GM13977 (cell line): ENCODE measurements at regions not wholly inside any gene's neighbourhood (a gene's known extent, or its start where the extent isn't known, plus 50 kb on each side); places are given as distances from the start of the nearest gene placed in this dataset.

ENCODE experiments used
- DNase-seq: peaks from one replicate; pipeline ENCODE4 v3.0.0; 2012; ENCODE audit warnings: low spot score
- in situ Hi-C: fragments of 300-500 bp; cut with MboI; formaldehyde crosslinking; loops from one replicate; pipeline ENCODE4 v1.12.0; 2022; ENCODE audit warnings: low sequenced_read_pairs, low pct_unique_long_range_greater_than_20kb, mixed read lengths, inconsistent platforms; ENCODE audit not compliant: unreplicated experiment
- TF ChIP-seq, protein P1 (sequence below): IDR thresholded peaks from 2 replicates; pipeline ENCODE4 v1.5.1; 2012; ENCODE audit warnings: mild to moderate bottlenecking, control low read depth; ENCODE audit not compliant: insufficient read depth; ENCODE audit errors: extremely low read depth, missing control alignments

DNA sequence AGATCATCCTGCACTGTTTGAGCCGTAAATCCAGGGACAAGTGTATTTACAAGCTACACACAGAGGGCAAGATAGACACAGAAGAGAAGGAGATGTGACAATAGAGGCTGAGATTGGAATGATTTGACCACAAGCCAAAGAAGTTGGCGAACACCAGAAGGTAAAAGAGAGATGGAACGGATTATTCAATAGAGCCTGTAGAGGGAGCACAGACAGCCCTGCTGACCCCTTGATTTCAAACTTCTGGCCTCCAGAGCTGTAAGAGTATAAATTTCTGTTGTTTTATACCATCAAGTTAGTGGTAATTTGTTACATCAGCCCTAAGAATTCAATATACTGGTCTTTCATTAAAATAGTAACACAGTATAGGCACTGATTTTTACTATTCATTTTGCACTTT is 447.8 kb downstream of the FAT4 start:
- in situ Hi-C loops, result no loop called here
- TF ChIP-seq, protein P1, sequence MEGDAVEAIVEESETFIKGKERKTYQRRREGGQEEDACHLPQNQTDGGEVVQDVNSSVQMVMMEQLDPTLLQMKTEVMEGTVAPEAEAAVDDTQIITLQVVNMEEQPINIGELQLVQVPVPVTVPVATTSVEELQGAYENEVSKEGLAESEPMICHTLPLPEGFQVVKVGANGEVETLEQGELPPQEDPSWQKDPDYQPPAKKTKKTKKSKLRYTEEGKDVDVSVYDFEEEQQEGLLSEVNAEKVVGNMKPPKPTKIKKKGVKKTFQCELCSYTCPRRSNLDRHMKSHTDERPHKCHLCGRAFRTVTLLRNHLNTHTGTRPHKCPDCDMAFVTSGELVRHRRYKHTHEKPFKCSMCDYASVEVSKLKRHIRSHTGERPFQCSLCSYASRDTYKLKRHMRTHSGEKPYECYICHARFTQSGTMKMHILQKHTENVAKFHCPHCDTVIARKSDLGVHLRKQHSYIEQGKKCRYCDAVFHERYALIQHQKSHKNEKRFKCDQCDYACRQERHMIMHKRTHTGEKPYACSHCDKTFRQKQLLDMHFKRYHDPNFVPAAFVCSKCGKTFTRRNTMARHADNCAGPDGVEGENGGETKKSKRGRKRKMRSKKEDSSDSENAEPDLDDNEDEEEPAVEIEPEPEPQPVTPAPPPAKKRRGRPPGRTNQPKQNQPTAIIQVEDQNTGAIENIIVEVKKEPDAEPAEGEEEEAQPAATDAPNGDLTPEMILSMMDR, result no peak
- no peak for DNase-seq

DNA sequence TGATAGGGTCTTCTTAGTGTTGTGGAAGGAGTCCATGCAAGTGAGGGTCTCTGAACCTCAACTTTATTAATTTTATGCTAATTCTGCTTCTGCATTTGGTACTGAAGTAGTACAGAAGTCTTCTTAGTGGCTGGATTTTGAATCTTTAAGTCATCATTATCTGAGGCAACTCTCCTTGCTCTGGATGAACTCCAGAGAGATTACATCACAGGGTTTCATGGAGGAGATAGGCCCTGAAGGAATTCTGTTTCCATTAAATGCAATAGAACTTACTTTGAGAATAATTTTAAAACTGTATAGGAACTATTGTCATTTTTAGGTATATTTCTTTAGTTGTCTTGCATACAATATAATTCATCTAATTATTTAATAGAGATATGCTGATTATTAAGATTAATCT is 451.2 kb downstream of the FAT4 start:
- in situ Hi-C loops, result no loop called here
- TF ChIP-seq, protein P1, result no peak
- DNase-seq, result no peak

DNA sequence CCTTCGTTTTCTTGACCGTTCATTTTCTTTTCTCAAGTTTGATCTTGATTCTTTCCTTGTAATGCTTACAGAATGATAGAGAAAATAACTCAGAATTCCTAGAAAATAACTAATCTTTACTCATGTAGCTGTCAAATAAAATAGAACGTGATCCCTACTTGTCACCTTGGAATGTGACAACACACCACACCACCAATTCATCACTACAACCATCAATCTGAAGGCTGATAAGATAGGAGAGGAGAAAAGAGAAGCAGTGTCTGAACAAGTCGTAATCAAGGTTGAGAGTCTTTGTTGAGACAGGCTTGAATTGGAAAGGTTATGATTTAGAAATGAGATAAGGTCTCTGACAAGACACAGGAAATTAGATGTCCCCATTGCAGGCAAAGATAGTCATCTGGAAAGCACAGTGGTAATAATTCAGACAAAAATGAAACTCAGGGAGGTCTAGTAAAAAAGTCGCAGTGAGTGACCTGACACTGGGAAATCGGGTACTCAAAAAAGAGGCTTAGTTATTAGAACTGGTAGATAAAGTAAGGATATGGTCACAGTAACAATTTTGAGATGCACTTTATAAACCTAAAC is 456.2 kb downstream of the FAT4 start:
- TF ChIP-seq, protein P1, result no peak
- in situ Hi-C loops, result no loop called here
- DNase-seq, result no peak

DNA sequence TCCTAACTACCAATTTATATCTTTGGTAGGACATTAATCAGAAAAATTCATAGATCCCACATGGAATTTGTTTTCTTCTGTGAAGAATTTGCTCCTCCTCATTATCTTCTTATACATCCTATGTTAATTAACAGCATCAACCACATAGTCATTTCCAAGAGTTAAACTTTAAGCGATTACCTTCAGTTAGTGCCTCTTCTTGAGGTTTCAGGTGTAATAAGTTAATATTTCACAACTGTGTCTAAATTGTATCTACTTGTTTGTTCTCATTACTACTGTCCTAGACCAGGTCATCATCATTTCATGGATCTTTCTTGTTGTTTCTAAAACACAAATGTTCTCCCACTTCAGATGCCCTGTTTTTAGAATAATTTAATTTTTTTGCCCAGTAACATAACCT is 457.9 kb downstream of the FAT4 start:
- in situ Hi-C loops, result no loop called here
- TF ChIP-seq, protein P1, result no peak

DNA sequence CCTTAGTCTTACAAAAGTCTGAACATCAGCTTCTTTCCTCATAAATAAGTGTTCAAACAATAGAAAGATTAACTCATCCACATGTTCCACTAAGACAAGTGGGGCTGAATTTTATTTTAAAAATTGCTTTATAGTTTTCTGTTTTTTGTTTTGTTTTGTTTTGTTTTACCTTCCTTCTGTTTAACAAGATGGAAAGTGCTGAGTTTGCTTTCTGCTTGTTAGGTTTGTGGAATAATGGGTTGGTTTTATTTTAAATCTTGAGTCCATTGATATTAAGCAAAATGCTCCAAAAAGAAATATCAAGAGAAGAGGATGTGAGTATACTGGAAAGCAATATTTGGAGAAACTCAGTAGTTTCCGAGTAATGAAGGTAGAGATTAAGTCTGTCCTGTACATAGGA is 458.7 kb downstream of the FAT4 start:
- TF ChIP-seq, protein P1, result no peak
- DNase-seq, result no peak
- in situ Hi-C loops, result no loop called here

More for the DNA sequence above, 457.9 kb downstream of the FAT4 start:
- DNase-seq, result no peak

DNA sequence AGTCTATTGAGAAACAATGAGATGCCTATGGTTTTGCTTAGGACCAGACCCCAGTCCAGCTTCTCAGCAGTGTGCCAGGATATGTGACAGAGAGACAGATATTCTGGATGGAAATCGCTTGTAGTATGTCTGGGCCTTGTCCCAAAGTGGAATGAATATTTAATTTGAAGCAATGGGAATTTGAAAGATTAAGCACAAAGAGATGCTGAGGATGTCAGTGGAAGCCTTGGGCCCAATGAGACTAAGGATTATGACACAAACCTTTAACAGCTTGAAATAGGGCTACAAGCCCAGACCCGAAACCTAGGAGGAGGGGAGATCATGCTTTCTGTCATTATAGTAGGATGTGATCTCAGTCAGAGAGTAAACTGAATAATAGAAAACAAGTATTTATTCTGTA is 459.2 kb downstream of the FAT4 start:
- TF ChIP-seq, protein P1, result no peak
- in situ Hi-C loops, result no loop called here
- DNase-seq, result no peak

DNA sequence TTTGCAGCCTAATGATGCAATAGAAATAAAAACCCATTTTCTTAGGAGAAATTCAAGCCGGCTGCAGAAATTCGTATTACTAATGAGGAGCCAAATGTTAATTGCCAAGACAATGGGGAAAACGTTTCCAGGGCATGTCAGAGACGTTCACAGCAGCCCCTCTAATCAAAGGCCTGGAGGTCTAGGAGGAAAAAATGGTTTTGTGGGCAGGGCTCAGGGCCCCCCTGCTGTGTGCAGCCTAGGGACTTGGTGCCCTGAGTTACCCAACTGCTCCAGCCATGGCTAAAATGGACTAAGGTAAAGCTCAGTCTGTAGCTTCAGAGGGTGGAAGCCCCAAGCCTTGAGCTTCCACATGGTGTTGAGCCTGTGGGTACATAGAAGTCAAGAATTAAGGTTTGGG is 461.4 kb downstream of the FAT4 start:
- TF ChIP-seq, protein P1, result no peak
- in situ Hi-C loops, result no loop called here
- DNase-seq, result no peak
